Panc1 (cell line): ENCODE measurements at regions not wholly inside any gene's neighbourhood (a gene's known extent, or its start where the extent isn't known, plus 50 kb on each side); places are given as distances from the start of the nearest gene placed in this dataset.

Experiments
- ATAC-seq: fragments of 200-7000 bp; cut with Tn5 transposase; 2 replicates; pipeline ENCODE4 v1.9.1; 2020; ENCODE audit warnings: mild to moderate bottlenecking, moderate library complexity
- BruUV-seq: library from RNA; stranded (reverse); fragments of 400-500 nt; replicated peaks from 2 replicates; lab custom pipeline; 2021; lab: Mats Ljungman, UMichigan
- CTCF ChIA-PET: fragments of 300-600 bp; sonication (Branson Sonifier 250); formaldehyde crosslinking; loops from one replicate; lab custom pipeline; 2022; ENCODE audit warnings: antibody characterized with exemption; lab: Charles Lee
- POLR2A ChIA-PET: fragments of 300-600 bp; sonication (Branson Sonifier 250); formaldehyde crosslinking; loops from one replicate; lab custom pipeline; 2022; ENCODE audit warnings: antibody characterized with exemption; lab: Charles Lee
- DNase-seq: peaks from one replicate; pipeline ENCODE4 v3.0.0-alpha.2; 2010; ENCODE audit warnings: low read depth, low spot score
- H3K27ac ChIP-seq: 2 replicates; pipeline ENCODE4 v1.5.1; 2011; ENCODE audit warnings: mild to moderate bottlenecking, low read length, inconsistent platforms
- H3K27me3 ChIP-seq: fragments of 200-500 bp; sonication (Bioruptor generic); 2 replicates; pipeline ENCODE4 v1.6.0; 2014; ENCODE audit warnings: low read length, inconsistent platforms; ENCODE audit not compliant: control insufficient read depth, insufficient read depth
- H3K36me3 ChIP-seq: fragments of 200-500 bp; sonication (Bioruptor generic); 2 replicates; pipeline ENCODE4 v1.5.1; 2014; ENCODE audit warnings: inconsistent platforms, mild to moderate bottlenecking, low read length, moderate library complexity; ENCODE audit not compliant: control insufficient read depth, insufficient read depth
- H3K4me1 ChIP-seq: 2 replicates; pipeline ENCODE4 v1.5.1; 2011; ENCODE audit warnings: inconsistent platforms, mild to moderate bottlenecking, low read length, moderate library complexity; ENCODE audit not compliant: control insufficient read depth, insufficient read depth
- H3K4me3 ChIP-seq, 2 experiments: 2 replicates each; pipeline ENCODE4 v1.5.1; 2011 to 2012; ENCODE audit warnings: low read depth in 2 of 2, low read length in 2 of 2, mild to moderate bottlenecking in 2 of 2, inconsistent platforms in 1 of 2, moderate library complexity in 1 of 2
- H3K9me3 ChIP-seq: fragments of 200-500 bp; sonication (Bioruptor generic); 2 replicates; pipeline ENCODE4 v1.5.1; 2014; ENCODE audit warnings: low read depth, mild to moderate bottlenecking, inconsistent platforms, low read length, moderate library complexity; ENCODE audit not compliant: control insufficient read depth, insufficient read depth
- POLR2AphosphoS5 ChIP-seq: IDR thresholded peaks from 2 replicates; pipeline ENCODE4 v1.6.1; 2012; ENCODE audit warnings: mild to moderate bottlenecking, low read depth, low read length, moderate library complexity
- REST ChIP-seq, 2 experiments: IDR thresholded peaks; 2 replicates each; pipeline ENCODE4 v1.6.1; 2011 to 2012; ENCODE audit warnings: low read depth in 2 of 2, control low read depth in 1 of 2, low read length in 1 of 2, mild to moderate bottlenecking in 1 of 2, moderate library complexity in 1 of 2; ENCODE audit not compliant: insufficient read depth in 1 of 2
- SIN3A ChIP-seq: IDR thresholded peaks from 2 replicates; pipeline ENCODE4 v1.6.1; 2012; ENCODE audit warnings: low read depth, mild to moderate bottlenecking, low read length, moderate library complexity, borderline replicate concordance; ENCODE audit not compliant: insufficient read depth
- TCF7L2 ChIP-seq: IDR thresholded peaks from 2 replicates; pipeline ENCODE4 v1.6.1; 2011; ENCODE audit warnings: mild to moderate bottlenecking, low read depth, low read length, inconsistent platforms
- in situ Hi-C: cut with HindIII; loops from 2 replicates; pipeline ENCODE4 v1.10.0; 2016; ENCODE audit warnings: low sequenced_read_pairs, low pct_unique_long_range_greater_than_20kb
- intact Hi-C: fragments of 100-400 bp; cut with micrococcal nuclease; formaldehyde crosslinking; loops from one replicate; pipeline ENCODE4 v1.10.0; 2022; ENCODE audit not compliant: unreplicated experiment
- TF ChIP-seq, protein P1 (sequence below): fragments of 450-650 bp; IDR thresholded peaks from 2 replicates; pipeline ENCODE4 v1.5.1; 2017; ENCODE audit warnings: mild to moderate bottlenecking

GRCh38 chr7:10101351-10101750 lies 872.3 kb upstream of the PHF14 start:
- POLR2A ChIA-PET, result no interaction called here
- intact Hi-C loops, result no loop called here

DNA sequence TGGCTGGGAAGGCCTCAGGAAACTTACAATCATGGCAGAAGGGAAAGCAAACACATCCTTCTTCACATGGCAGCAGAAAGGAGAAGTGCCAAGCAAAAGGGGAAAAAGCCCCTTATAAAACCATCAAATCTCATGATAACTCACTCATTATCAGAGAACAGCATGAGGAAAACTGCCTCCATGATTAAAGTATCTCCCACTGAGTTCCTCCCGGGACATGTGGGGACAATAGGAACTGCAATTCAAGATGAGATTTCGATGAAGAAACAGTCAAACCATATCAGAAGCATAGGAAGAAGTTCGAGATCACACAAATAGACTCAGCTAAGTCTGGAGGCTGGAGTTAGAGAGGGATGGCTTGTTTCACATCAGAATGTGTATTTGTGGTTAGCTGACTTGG lies 869.4 kb upstream of the PHF14 start:
- ChIA-PET POLR2A (no interaction called here), CTCF (no interaction called here)
- no peak overlapping the region for H3K27ac ChIP-seq
- intact Hi-C loops (no loop called here), in situ Hi-C loops (no loop called here)
- H3K36me3 ChIP-seq, result no peaks in the 10 kb centered on the region
- TF ChIP-seq, protein P1, sequence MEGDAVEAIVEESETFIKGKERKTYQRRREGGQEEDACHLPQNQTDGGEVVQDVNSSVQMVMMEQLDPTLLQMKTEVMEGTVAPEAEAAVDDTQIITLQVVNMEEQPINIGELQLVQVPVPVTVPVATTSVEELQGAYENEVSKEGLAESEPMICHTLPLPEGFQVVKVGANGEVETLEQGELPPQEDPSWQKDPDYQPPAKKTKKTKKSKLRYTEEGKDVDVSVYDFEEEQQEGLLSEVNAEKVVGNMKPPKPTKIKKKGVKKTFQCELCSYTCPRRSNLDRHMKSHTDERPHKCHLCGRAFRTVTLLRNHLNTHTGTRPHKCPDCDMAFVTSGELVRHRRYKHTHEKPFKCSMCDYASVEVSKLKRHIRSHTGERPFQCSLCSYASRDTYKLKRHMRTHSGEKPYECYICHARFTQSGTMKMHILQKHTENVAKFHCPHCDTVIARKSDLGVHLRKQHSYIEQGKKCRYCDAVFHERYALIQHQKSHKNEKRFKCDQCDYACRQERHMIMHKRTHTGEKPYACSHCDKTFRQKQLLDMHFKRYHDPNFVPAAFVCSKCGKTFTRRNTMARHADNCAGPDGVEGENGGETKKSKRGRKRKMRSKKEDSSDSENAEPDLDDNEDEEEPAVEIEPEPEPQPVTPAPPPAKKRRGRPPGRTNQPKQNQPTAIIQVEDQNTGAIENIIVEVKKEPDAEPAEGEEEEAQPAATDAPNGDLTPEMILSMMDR, result no peak
- TF ChIP-seq SIN3A, result no peak
- TF ChIP-seq REST (IDR thresholded peaks at IDR 0.05; ENCODE audit: insufficient read depth in 1 of 2, low read depth in 2 of 2, low read length in 1 of 2), result no peak
- TF ChIP-seq TCF7L2, result no peak
- no peak for TF ChIP-seq POLR2AphosphoS5
- no peaks in the 10 kb centered on the region for H3K9me3 ChIP-seq
- no peak for DNase-seq
- BruUV-seq, result no TSS peak
- no peak overlapping the region for H3K4me3 ChIP-seq
- ATAC-seq, result no peak
- no peaks in the 10 kb centered on the region for H3K27me3 ChIP-seq
- no peaks in the 10 kb centered on the region for H3K4me1 ChIP-seq

More at GRCh38 chr7:10101351-10101750, 872.3 kb upstream of the PHF14 start:
- in situ Hi-C loops, result no loop called here
- H3K4me3 ChIP-seq, result no peak overlapping the region
- no peaks in the 10 kb centered on the region for H3K4me1 ChIP-seq
- TF ChIP-seq POLR2AphosphoS5, result no peak
- no peak for TF ChIP-seq REST (IDR thresholded peaks at IDR 0.05; ENCODE audit: insufficient read depth in 1 of 2, low read depth in 2 of 2, low read length in 1 of 2)
- no peak for TF ChIP-seq SIN3A
- TF ChIP-seq TCF7L2, result no peak
- TF ChIP-seq, protein P1, result no peak
- H3K27ac ChIP-seq, result no peak overlapping the region
- CTCF ChIA-PET, result no interaction called here
- DNase-seq (no peak), ATAC-seq (no peak)
- no TSS peak for BruUV-seq
- H3K27me3 ChIP-seq, result no peaks in the 10 kb centered on the region
- H3K9me3 ChIP-seq, result no peaks in the 10 kb centered on the region
- no peaks in the 10 kb centered on the region for H3K36me3 ChIP-seq
